SK-N-SH (cell line): ENCODE measurements at regions not wholly inside any gene's neighbourhood (a gene's known extent, or its start where the extent isn't known, plus 50 kb on each side); places are given as distances from the start of the nearest gene placed in this dataset.

Experiments
- CTCF ChIA-PET: fragments of 300-600, 350-600 bp; formaldehyde crosslinking; extraction: SDS; loops from one replicate; lab custom pipeline; 2021; lab: Yijun Ruan, JAX
- POLR2A ChIA-PET: fragments of 350-600 bp; sonication (Branson Sonifier 250); formaldehyde crosslinking; extraction: SDS; loops from one replicate; lab custom pipeline; 2020; ENCODE audit warnings: antibody characterized with exemption, inconsistent platforms; lab: Yijun Ruan, JAX
- DNase-seq: peaks from one replicate; pipeline ENCODE4 v3.0.0; 2012
- H2AFZ ChIP-seq: fragments of 200-600 bp; sonication (generic); 2 replicates; pipeline ENCODE4 v1.8.1; 2016; ENCODE audit warnings: antibody characterized with exemption, mild to moderate bottlenecking, low read depth
- H3F3A ChIP-seq: fragments of 200-600 bp; sonication (generic); replicated peaks from 2 replicates; pipeline ENCODE3; 2016; ENCODE audit warnings: antibody characterized with exemption, mild to moderate bottlenecking; ENCODE audit not compliant: insufficient read depth
- H3K27ac ChIP-seq, 2 experiments: fragments of 200-500 bp in 1 of 2; fragments of 200-600 bp in 1 of 2; sonication (Bioruptor generic) in 1 of 2; sonication (generic), shearing (Covaris generic) in 1 of 2; 2 replicates each; pipeline versions ENCODE4 v1.5.1 to v1.6.1; 2014 to 2016; ENCODE audit warnings: low read depth in 2 of 2, inconsistent platforms in 1 of 2, low read length in 1 of 2, mild to moderate bottlenecking in 1 of 2, mixed read lengths in 1 of 2
- H3K27me3 ChIP-seq: fragments of 200-600 bp; sonication (generic), shearing (Covaris generic); 2 replicates; pipeline ENCODE4 v1.6.1; 2016; ENCODE audit warnings: mixed run types; ENCODE audit not compliant: insufficient read depth
- H3K36me3 ChIP-seq, 2 experiments: fragments of 200-500 bp in 1 of 2; fragments of 200-600 bp in 1 of 2; sonication (Bioruptor generic) in 1 of 2; sonication (generic) in 1 of 2; replicated peaks in 1 of 2; 2 replicates each; pipeline versions ENCODE3 to v1.5.1; 2014 to 2016; ENCODE audit warnings: low read length in 1 of 2, mild to moderate bottlenecking in 1 of 2; ENCODE audit not compliant: insufficient read depth in 2 of 2, control insufficient read depth in 1 of 2
- H3K4me1 ChIP-seq, 2 experiments: fragments of 200-500 bp in 1 of 2; fragments of 200-600 bp in 1 of 2; sonication (Bioruptor generic) in 1 of 2; sonication (generic), shearing (Covaris generic) in 1 of 2; 2 replicates each; pipeline versions ENCODE4 v1.5.1 to v1.6.1; 2014 to 2016; ENCODE audit warnings: low read depth in 1 of 2, low read length in 1 of 2, mixed run types in 1 of 2; ENCODE audit not compliant: insufficient read depth in 2 of 2, control insufficient read depth in 1 of 2
- H3K4me2 ChIP-seq: fragments of 200-600 bp; sonication (generic), shearing (Covaris generic); 2 replicates; pipeline ENCODE4 v1.6.1; 2017; ENCODE audit warnings: mixed run types
- H3K4me3 ChIP-seq, 2 experiments: fragments of 200-500 bp in 1 of 2; fragments of 200-600 bp in 1 of 2; sonication (Bioruptor generic) in 1 of 2; sonication (generic), shearing (Covaris generic) in 1 of 2; 2 replicates each; pipeline versions ENCODE4 v1.5.1 to v1.8.1; 2014 to 2016; ENCODE audit warnings: low read depth in 2 of 2, inconsistent platforms in 1 of 2, low read length in 1 of 2, mild to moderate bottlenecking in 1 of 2, mixed read lengths in 1 of 2, moderate library complexity in 1 of 2
- H3K79me2 ChIP-seq: fragments of 200-600 bp; sonication (generic); 2 replicates; pipeline ENCODE4 v1.8.1; 2017; ENCODE audit warnings: mild to moderate bottlenecking; ENCODE audit not compliant: insufficient read depth
- H3K9ac ChIP-seq: fragments of 200-600 bp; sonication (generic); 2 replicates; pipeline ENCODE4 v1.6.1; 2017; ENCODE audit warnings: mixed run types
- H3K9me2 ChIP-seq: fragments of 200-600 bp; sonication (generic); 2 replicates; pipeline ENCODE4 v1.6.1; 2017; ENCODE audit warnings: mixed run types
- H3K9me3 ChIP-seq: fragments of 200-600 bp; sonication (generic); 2 replicates; pipeline ENCODE4 v1.6.1; 2017; ENCODE audit warnings: mixed run types, mild to moderate bottlenecking, moderate library complexity
- H4K20me1 ChIP-seq: fragments of 200-600 bp; sonication (generic); 2 replicates; pipeline ENCODE4 v1.6.1; 2017; ENCODE audit warnings: mild to moderate bottlenecking, mixed run types; ENCODE audit not compliant: insufficient read depth
- EZH2phosphoT487 ChIP-seq: fragments of 200-600 bp; sonication (generic); IDR thresholded peaks from 2 replicates; pipeline ENCODE4 v1.6.1; 2017; ENCODE audit warnings: low read depth, mixed run types, mild to moderate bottlenecking, antibody characterized with exemption, moderate library complexity, borderline replicate concordance
- GABPA ChIP-seq: IDR thresholded peaks from 2 replicates; pipeline ENCODE4 v1.4.0; 2012; ENCODE audit warnings: low read depth, mild to moderate bottlenecking
- JUND ChIP-seq: IDR thresholded peaks from 2 replicates; pipeline ENCODE4 v1.4.0; 2012
- MEF2A ChIP-seq: IDR thresholded peaks from 2 replicates; pipeline ENCODE4 v1.4.0; 2012; ENCODE audit warnings: low read depth, borderline replicate concordance
- MXI1 ChIP-seq: IDR thresholded peaks from 2 replicates; pipeline ENCODE4 v1.6.1; 2012; ENCODE audit warnings: mild to moderate bottlenecking, low read depth, low read length, improper control_type of control experiment
- RCOR1 ChIP-seq: fragments of 150-350 bp; IDR thresholded peaks from 2 replicates; pipeline ENCODE4 v1.6.1; 2017; ENCODE audit warnings: antibody characterized with exemption, low read length
- RXRA ChIP-seq: IDR thresholded peaks from 2 replicates; pipeline ENCODE4 v1.4.0; 2012; ENCODE audit warnings: low read depth, mild to moderate bottlenecking, borderline replicate concordance
- SIN3A ChIP-seq: IDR thresholded peaks from 2 replicates; pipeline ENCODE4 v1.6.1; 2012; ENCODE audit warnings: low read depth, mild to moderate bottlenecking, low read length, moderate library complexity, borderline replicate concordance
- TAF1 ChIP-seq: IDR thresholded peaks from 2 replicates; pipeline ENCODE4 v1.6.1; 2012; ENCODE audit warnings: low read depth, mild to moderate bottlenecking, low read length, moderate library complexity, borderline replicate concordance
- TCF12 ChIP-seq: IDR thresholded peaks from 2 replicates; pipeline ENCODE4 v1.4.0; 2012
- YY1 ChIP-seq: IDR thresholded peaks from 2 replicates; pipeline ENCODE4 v1.4.0; 2012; ENCODE audit warnings: low read depth, mild to moderate bottlenecking
- WGBS: methylation state at CpG from one replicate; pipeline ENCODE4 v1.1.6; 2017; ENCODE audit warnings: low lambda C conversion rate; 5-methylcytosine and 5-hydroxymethylcytosine counted together
- TF ChIP-seq, protein P1 (sequence below): IDR thresholded peaks from 2 replicates; pipeline ENCODE4 v1.4.0; 2012; ENCODE audit warnings: low read depth, borderline replicate concordance
- TF ChIP-seq, protein P2 (sequence below): fragments of 200-600 bp; sonication (generic); IDR thresholded peaks from 2 replicates; pipeline ENCODE4 v1.6.1; 2017; ENCODE audit warnings: antibody characterized with exemption, mild to moderate bottlenecking, moderate library complexity
- TF ChIP-seq, protein P3 (sequence below): IDR thresholded peaks from 2 replicates; pipeline ENCODE4 v1.4.0; 2012; ENCODE audit warnings: low read depth, borderline replicate concordance
- TF ChIP-seq, protein P4 (sequence below): IDR thresholded peaks from 2 replicates; pipeline ENCODE4 v1.6.1; 2012; ENCODE audit warnings: mild to moderate bottlenecking, low read depth, low read length, moderate library complexity
- TF ChIP-seq, protein P5 (sequence below): IDR thresholded peaks from 2 replicates; pipeline ENCODE4; 2012

DNA sequence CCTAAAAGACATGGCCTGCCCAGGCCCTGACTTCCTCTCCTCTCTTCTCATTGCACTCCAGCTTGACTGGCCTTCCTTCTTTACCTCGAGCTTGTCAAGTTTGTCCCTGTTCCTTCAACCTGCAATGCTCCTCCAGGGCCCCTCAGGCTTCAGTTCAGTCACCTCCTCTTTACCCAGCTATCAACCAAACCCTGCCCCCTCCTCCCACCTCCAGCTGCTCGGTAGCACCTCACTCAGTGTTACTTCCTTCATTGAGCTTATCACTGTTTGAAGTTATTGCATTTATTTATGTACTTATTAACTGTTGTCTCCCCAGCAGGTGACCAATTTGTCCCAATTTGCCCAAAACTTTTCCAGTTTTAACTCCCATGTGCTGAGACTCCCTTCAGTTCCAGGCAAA is 95.8 kb upstream of the UBE2E1 start:
- Histone ChIP-seq H4K20me1 (no peaks in the 10 kb centered on the region), H3K9ac (no peak overlapping the region)

More for the DNA sequence above, 95.8 kb upstream of the UBE2E1 start:
- H3K4me1 ChIP-seq: peaks cover 4 to 20% of the 10 kb centered on the region in 2 experiments; a peak in 2 of 4 replicates
- 58% methylated on average over 2 of the region's 2 CpGs for WGBS
- no peak overlapping the region for H3K4me3 ChIP-seq
- no peaks in the 10 kb centered on the region for H3K9me3 ChIP-seq
- no peaks in the 10 kb centered on the region for H3K79me2 ChIP-seq
- H3F3A ChIP-seq: peaks cover 6% of the 10 kb centered on the region
- POLR2A ChIA-PET: no interaction called here
- no peaks in the 10 kb centered on the region for H3K9me2 ChIP-seq
- H3K27ac ChIP-seq: no peak overlapping the region
- H3K4me2 ChIP-seq: no peak overlapping the region
- no peaks in the 10 kb centered on the region for H3K27me3 ChIP-seq
- CTCF ChIA-PET: no interaction called here
- no peak overlapping the region for H2AFZ ChIP-seq
- no peak for TF ChIP-seq MXI1
- TF ChIP-seq, protein P1, sequence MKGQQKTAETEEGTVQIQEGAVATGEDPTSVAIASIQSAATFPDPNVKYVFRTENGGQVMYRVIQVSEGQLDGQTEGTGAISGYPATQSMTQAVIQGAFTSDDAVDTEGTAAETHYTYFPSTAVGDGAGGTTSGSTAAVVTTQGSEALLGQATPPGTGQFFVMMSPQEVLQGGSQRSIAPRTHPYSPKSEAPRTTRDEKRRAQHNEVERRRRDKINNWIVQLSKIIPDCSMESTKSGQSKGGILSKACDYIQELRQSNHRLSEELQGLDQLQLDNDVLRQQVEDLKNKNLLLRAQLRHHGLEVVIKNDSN: no peak
- no peak for TF ChIP-seq SIN3A
- no peak for TF ChIP-seq EZH2phosphoT487
- no peak for TF ChIP-seq YY1
- TF ChIP-seq, protein P2, sequence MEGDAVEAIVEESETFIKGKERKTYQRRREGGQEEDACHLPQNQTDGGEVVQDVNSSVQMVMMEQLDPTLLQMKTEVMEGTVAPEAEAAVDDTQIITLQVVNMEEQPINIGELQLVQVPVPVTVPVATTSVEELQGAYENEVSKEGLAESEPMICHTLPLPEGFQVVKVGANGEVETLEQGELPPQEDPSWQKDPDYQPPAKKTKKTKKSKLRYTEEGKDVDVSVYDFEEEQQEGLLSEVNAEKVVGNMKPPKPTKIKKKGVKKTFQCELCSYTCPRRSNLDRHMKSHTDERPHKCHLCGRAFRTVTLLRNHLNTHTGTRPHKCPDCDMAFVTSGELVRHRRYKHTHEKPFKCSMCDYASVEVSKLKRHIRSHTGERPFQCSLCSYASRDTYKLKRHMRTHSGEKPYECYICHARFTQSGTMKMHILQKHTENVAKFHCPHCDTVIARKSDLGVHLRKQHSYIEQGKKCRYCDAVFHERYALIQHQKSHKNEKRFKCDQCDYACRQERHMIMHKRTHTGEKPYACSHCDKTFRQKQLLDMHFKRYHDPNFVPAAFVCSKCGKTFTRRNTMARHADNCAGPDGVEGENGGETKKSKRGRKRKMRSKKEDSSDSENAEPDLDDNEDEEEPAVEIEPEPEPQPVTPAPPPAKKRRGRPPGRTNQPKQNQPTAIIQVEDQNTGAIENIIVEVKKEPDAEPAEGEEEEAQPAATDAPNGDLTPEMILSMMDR: no peak
- TF ChIP-seq, protein P3, sequence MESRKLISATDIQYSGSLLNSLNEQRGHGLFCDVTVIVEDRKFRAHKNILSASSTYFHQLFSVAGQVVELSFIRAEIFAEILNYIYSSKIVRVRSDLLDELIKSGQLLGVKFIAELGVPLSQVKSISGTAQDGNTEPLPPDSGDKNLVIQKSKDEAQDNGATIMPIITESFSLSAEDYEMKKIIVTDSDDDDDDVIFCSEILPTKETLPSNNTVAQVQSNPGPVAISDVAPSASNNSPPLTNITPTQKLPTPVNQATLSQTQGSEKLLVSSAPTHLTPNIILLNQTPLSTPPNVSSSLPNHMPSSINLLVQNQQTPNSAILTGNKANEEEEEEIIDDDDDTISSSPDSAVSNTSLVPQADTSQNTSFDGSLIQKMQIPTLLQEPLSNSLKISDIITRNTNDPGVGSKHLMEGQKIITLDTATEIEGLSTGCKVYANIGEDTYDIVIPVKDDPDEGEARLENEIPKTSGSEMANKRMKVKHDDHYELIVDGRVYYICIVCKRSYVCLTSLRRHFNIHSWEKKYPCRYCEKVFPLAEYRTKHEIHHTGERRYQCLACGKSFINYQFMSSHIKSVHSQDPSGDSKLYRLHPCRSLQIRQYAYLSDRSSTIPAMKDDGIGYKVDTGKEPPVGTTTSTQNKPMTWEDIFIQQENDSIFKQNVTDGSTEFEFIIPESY: no peak
- TF ChIP-seq TCF12: no peak
- no peak for TF ChIP-seq TAF1
- TF ChIP-seq, protein P4, sequence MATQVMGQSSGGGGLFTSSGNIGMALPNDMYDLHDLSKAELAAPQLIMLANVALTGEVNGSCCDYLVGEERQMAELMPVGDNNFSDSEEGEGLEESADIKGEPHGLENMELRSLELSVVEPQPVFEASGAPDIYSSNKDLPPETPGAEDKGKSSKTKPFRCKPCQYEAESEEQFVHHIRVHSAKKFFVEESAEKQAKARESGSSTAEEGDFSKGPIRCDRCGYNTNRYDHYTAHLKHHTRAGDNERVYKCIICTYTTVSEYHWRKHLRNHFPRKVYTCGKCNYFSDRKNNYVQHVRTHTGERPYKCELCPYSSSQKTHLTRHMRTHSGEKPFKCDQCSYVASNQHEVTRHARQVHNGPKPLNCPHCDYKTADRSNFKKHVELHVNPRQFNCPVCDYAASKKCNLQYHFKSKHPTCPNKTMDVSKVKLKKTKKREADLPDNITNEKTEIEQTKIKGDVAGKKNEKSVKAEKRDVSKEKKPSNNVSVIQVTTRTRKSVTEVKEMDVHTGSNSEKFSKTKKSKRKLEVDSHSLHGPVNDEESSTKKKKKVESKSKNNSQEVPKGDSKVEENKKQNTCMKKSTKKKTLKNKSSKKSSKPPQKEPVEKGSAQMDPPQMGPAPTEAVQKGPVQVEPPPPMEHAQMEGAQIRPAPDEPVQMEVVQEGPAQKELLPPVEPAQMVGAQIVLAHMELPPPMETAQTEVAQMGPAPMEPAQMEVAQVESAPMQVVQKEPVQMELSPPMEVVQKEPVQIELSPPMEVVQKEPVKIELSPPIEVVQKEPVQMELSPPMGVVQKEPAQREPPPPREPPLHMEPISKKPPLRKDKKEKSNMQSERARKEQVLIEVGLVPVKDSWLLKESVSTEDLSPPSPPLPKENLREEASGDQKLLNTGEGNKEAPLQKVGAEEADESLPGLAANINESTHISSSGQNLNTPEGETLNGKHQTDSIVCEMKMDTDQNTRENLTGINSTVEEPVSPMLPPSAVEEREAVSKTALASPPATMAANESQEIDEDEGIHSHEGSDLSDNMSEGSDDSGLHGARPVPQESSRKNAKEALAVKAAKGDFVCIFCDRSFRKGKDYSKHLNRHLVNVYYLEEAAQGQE: no peak
- TF ChIP-seq RXRA: no peak
- TF ChIP-seq, protein P5, sequence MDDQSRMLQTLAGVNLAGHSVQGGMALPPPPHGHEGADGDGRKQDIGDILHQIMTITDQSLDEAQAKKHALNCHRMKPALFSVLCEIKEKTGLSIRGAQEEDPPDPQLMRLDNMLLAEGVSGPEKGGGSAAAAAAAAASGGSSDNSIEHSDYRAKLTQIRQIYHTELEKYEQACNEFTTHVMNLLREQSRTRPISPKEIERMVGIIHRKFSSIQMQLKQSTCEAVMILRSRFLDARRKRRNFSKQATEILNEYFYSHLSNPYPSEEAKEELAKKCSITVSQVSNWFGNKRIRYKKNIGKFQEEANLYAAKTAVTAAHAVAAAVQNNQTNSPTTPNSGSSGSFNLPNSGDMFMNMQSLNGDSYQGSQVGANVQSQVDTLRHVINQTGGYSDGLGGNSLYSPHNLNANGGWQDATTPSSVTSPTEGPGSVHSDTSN: no peak
- TF ChIP-seq GABPA: no peak
- no peak for TF ChIP-seq RCOR1
- no peak for TF ChIP-seq JUND
- TF ChIP-seq MEF2A: no peak
- no peaks in the 10 kb centered on the region for H3K36me3 ChIP-seq
- DNase-seq: no peak
